Transverse colon (tissue), 4 donors: ENCODE measurements at regions not wholly inside any gene's neighbourhood (a gene's known extent, or its start where the extent isn't known, plus 50 kb on each side); places are given as distances from the start of the nearest gene placed in this dataset.
"Not testable (repeated sequence)": the region's sequence is repeated elsewhere in the genome, so short reads cannot be mapped to it uniquely, and the experiment has no call there.

Experiments used
- CTCF ChIP-seq, 5 experiments: fragments of 200-600 bp in 3 of 5; fragments of 450-650 bp in 2 of 5; sonication (generic) in 3 of 5; IDR thresholded peaks; 1 replicate in 2 of 5; 2 replicates in 3 of 5; pipeline ENCODE4 v1.5.1; 2016 to 2017; ENCODE audit warnings: antibody characterized with exemption in 5 of 5, inconsistent platforms in 3 of 5, mild to moderate bottlenecking in 2 of 5, moderate library complexity in 1 of 5
- EP300 ChIP-seq: sonication (generic); formaldehyde crosslinking; IDR thresholded peaks from one replicate; pipeline ENCODE4 v1.6.1; 2017; ENCODE audit warnings: antibody characterized with exemption, low read depth
- POLR2A ChIP-seq: fragments of 450-650 bp; IDR thresholded peaks from one replicate; pipeline ENCODE4 v1.6.1; 2016; ENCODE audit warnings: antibody characterized with exemption, mild to moderate bottlenecking, moderate library complexity
- POLR2AphosphoS5 ChIP-seq, 3 donors: sonication (generic); formaldehyde crosslinking; IDR thresholded peaks; one replicate each; pipeline ENCODE4 v1.6.1; 2016; ENCODE audit warnings: antibody characterized with exemption in 3 of 3

- not testable (repeated sequence) for TF ChIP-seq CTCF (IDR thresholded peaks at IDR 0.05); POLR2A; POLR2AphosphoS5 (IDR thresholded peaks at IDR 0.05); EP300
Observed at GRCh38 chr15:84516773-84517172, 84.0 kb upstream of the ZSCAN2 start.
